ENCODE measurements at regions not wholly inside any gene's neighbourhood (a gene's known extent, or its start where the extent isn't known, plus 50 kb on each side); places are given as distances from the start of the nearest gene placed in this dataset.

DNA sequence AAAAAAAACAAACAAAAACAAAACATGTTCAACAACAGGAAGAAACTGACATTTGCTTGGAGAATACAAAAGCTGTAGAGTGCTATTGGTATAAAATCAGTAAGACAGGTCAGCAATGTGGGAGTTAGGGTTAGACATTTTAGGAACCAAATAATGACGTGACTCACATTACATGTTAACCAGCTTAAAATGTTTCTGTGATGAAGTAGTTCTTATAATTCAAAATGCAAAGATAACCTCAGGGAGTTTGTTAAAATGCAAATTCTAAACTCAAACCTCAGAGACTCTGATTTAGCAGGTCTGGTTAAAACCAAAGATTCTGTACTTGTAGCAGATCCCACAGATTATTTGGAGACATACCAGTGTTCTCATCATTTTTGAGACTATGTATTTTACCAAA, 549.4 kb upstream of the SLITRK1 start:
- TF ChIP-seq POLR2AphosphoS5 (IDR thresholded peaks at IDR 0.05) (no peak), POLR2A (IDR thresholded peaks at IDR 0.05) (no peak)
- TF ChIP-seq, protein P1, sequence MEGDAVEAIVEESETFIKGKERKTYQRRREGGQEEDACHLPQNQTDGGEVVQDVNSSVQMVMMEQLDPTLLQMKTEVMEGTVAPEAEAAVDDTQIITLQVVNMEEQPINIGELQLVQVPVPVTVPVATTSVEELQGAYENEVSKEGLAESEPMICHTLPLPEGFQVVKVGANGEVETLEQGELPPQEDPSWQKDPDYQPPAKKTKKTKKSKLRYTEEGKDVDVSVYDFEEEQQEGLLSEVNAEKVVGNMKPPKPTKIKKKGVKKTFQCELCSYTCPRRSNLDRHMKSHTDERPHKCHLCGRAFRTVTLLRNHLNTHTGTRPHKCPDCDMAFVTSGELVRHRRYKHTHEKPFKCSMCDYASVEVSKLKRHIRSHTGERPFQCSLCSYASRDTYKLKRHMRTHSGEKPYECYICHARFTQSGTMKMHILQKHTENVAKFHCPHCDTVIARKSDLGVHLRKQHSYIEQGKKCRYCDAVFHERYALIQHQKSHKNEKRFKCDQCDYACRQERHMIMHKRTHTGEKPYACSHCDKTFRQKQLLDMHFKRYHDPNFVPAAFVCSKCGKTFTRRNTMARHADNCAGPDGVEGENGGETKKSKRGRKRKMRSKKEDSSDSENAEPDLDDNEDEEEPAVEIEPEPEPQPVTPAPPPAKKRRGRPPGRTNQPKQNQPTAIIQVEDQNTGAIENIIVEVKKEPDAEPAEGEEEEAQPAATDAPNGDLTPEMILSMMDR (IDR thresholded peaks at IDR 0.05), result no peak

Measured in upper lobe of left lung (tissue), 4 donors.